Neural progenitor cell (in vitro differentiated cells): ENCODE measurements at regions not wholly inside any gene's neighbourhood (a gene's known extent, or its start where the extent isn't known, plus 50 kb on each side); places are given as distances from the start of the nearest gene placed in this dataset.

ENCODE experiments used
- EZH2 ChIP-seq: fragments of 200-600 bp; sonication (generic); IDR thresholded peaks from 2 replicates; pipeline ENCODE4 v1.6.1; 2017; ENCODE audit warnings: antibody characterized with exemption, mild to moderate bottlenecking, moderate library complexity
- TF ChIP-seq, protein P1 (sequence below): fragments of 200-600 bp; sonication (generic); IDR thresholded peaks from 2 replicates; pipeline ENCODE4 v1.5.1; 2017; ENCODE audit warnings: antibody characterized with exemption, mild to moderate bottlenecking

DNA sequence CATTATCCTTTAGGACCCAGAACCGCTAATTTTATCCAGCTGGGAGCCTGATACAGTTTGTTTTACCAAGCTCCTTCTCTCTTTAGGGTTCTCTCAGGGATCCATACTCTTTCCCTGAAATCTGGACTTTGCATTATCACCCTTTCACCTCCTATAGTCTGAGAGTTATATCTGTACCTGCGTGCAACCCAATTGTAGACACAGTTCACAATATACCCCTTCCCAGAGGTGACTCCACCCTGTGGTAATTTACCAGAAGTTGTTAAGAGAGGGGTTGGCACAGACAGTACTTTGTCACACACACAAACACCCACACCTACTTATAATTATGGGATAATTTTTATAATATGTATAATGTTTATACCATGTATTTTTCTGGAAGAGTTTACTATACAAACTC is 275.8 kb upstream of the NR3C2 start:
- TF ChIP-seq, protein P1, sequence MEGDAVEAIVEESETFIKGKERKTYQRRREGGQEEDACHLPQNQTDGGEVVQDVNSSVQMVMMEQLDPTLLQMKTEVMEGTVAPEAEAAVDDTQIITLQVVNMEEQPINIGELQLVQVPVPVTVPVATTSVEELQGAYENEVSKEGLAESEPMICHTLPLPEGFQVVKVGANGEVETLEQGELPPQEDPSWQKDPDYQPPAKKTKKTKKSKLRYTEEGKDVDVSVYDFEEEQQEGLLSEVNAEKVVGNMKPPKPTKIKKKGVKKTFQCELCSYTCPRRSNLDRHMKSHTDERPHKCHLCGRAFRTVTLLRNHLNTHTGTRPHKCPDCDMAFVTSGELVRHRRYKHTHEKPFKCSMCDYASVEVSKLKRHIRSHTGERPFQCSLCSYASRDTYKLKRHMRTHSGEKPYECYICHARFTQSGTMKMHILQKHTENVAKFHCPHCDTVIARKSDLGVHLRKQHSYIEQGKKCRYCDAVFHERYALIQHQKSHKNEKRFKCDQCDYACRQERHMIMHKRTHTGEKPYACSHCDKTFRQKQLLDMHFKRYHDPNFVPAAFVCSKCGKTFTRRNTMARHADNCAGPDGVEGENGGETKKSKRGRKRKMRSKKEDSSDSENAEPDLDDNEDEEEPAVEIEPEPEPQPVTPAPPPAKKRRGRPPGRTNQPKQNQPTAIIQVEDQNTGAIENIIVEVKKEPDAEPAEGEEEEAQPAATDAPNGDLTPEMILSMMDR = no peak
- no peak for TF ChIP-seq EZH2
